Urothelium cell line (cell line): ENCODE measurements at regions not wholly inside any gene's neighbourhood (a gene's known extent, or its start where the extent isn't known, plus 50 kb on each side); places are given as distances from the start of the nearest gene placed in this dataset.

ENCODE experiments used
- DNase-seq: peaks from one replicate; pipeline ENCODE4 v3.0.0; 2011; ENCODE audit warnings: low spot score, mixed read lengths
- FAIRE-seq: peaks from 2 replicates; lab custom pipeline; 2011; peaks lifted over from hg19 to GRCh38; lab: Jason Lieb, UNC

GRCh38 chr6:1257778-1258177 is 54.1 kb upstream of the FOXQ1 start:
- FAIRE-seq (no peak), DNase-seq (no peak)

- no peak for FAIRE-seq
- DNase-seq: no peak
These were observed 55.4 kb upstream of the FOXQ1 start for GRCh38 chr6:1256435-1257008.

- DNase-seq (peak; percentile 9), FAIRE-seq (no peak)
These were observed 56.1 kb upstream of the FOXQ1 start for GRCh38 chr6:1255636-1256365.

- DNase-seq (no peak), FAIRE-seq (no peak)
These were observed 57.6 kb upstream of the FOXQ1 start for GRCh38 chr6:1254326-1254725.

- no peak for FAIRE-seq
- no peak for DNase-seq
These were observed 58.1 kb upstream of the FOXQ1 start for GRCh38 chr6:1253816-1254215.

- DNase-seq: no peak
- no peak for FAIRE-seq
These were observed 60.4 kb upstream of the FOXQ1 start for GRCh38 chr6:1251198-1252155.

- FAIRE-seq: no peak
These were observed 61.3 kb upstream of the FOXQ1 start for GRCh38 chr6:1250489-1251197.

GRCh38 chr6:1247894-1248293 is 64.0 kb upstream of the FOXQ1 start:
- DNase-seq (no peak), FAIRE-seq (no peak)

More at GRCh38 chr6:1250489-1251197, 61.3 kb upstream of the FOXQ1 start:
- DNase-seq: no peak

GRCh38 chr6:1247056-1247455 is 64.8 kb upstream of the FOXQ1 start:
- DNase-seq (no peak), FAIRE-seq (no peak)

GRCh38 chr6:1244941-1245340 is 67.0 kb upstream of the FOXQ1 start:
- FAIRE-seq (no peak), DNase-seq (no peak)

- FAIRE-seq (no peak), DNase-seq (no peak)
These were observed 67.6 kb upstream of the FOXQ1 start for GRCh38 chr6:1244278-1244677.

GRCh38 chr6:1242446-1242845 is 69.5 kb upstream of the FOXQ1 start:
- FAIRE-seq: no peak

GRCh38 chr6:1242021-1242420 is 69.9 kb upstream of the FOXQ1 start:
- DNase-seq (no peak), FAIRE-seq (no peak)

More at GRCh38 chr6:1242446-1242845, 69.5 kb upstream of the FOXQ1 start:
- DNase-seq: no peak

- DNase-seq (no peak), FAIRE-seq (no peak)
These were observed 71.1 kb upstream of the FOXQ1 start for GRCh38 chr6:1240766-1241318.

GRCh38 chr6:1239805-1240204 is 72.1 kb upstream of the FOXQ1 start:
- FAIRE-seq (no peak), DNase-seq (no peak)

GRCh38 chr6:1238040-1238439 is 73.9 kb upstream of the FOXQ1 start:
- DNase-seq (no peak), FAIRE-seq (no peak)

GRCh38 chr6:1237636-1238035 is 74.3 kb upstream of the FOXQ1 start:
- FAIRE-seq (no peak), DNase-seq (no peak)

GRCh38 chr6:1235825-1236224 is 76.1 kb upstream of the FOXQ1 start:
- no peak for DNase-seq
- FAIRE-seq: no peak

GRCh38 chr6:1233924-1234323 is 78.0 kb upstream of the FOXQ1 start:
- FAIRE-seq: no peak
- no peak for DNase-seq

- FAIRE-seq: no peak
These were observed 79.3 kb upstream of the FOXQ1 start for GRCh38 chr6:1232578-1232977.

GRCh38 chr6:1231941-1232340 is 80.0 kb upstream of the FOXQ1 start:
- no peak for DNase-seq
- FAIRE-seq: no peak

More at GRCh38 chr6:1232578-1232977, 79.3 kb upstream of the FOXQ1 start:
- no peak for DNase-seq
